ENCODE measurements at regions not wholly inside any gene's neighbourhood (a gene's known extent, or its start where the extent isn't known, plus 50 kb on each side); places are given as distances from the start of the nearest gene placed in this dataset.

DNA sequence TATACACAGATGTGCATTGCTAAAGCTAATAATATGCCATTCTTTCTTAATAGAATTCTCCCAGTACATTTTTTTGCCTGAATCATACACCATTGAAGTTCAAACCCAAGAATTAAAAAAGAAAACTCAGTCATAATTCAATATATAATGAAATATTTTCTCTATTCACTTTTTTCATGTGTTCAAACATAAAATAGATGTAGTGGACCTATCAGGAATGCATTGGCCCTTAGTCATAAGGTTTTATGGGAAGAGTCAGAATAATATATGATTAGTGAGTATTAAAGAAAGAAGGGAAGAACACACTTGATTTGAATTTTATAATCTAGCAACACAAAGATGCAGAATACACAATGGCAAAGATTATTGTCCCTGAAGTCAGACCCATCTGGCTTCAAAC lies 297.0 kb upstream of the COL3A1 start:
- Mint-ChIP-seq H3K9me3 (no peaks in the 10 kb centered on the region), H3K36me3 (ENCODE audit: low read depth) (no peaks in the 10 kb centered on the region), H3K27me3 (ENCODE audit: insufficient read depth, low read depth, poor library complexity) (no peaks in the 10 kb centered on the region), H3K4me3 (no peak overlapping the region), H3K4me1 (peaks cover 19% of the 10 kb centered on the region), H3K27ac (no peak overlapping the region)
- no peak overlapping the region for H3K4me3 ChIP-seq
- no peak overlapping the region for H2AFZ ChIP-seq
- no peak for ATAC-seq
- no peak overlapping the region for H3K4me2 ChIP-seq
- H3K79me2 ChIP-seq (replicated peaks; ENCODE audit: insufficient read depth): no peaks in the 10 kb centered on the region
- no peaks in the 10 kb centered on the region for H3F3A ChIP-seq (replicated peaks; ENCODE audit: low read depth)
- H3K27me3 ChIP-seq (ENCODE audit: insufficient read depth): no peaks in the 10 kb centered on the region
- no peaks in the 10 kb centered on the region for H4K20me1 ChIP-seq (replicated peaks; ENCODE audit: insufficient read depth)
- DNase-seq (ENCODE audit: low spot score): no peak
- no peak overlapping the region for H3K27ac ChIP-seq (ENCODE audit: low read depth)
- no peaks in the 10 kb centered on the region for H3K9me2 ChIP-seq (ENCODE audit: insufficient read depth)
- H3K36me3 ChIP-seq (ENCODE audit: insufficient read depth): no peaks in the 10 kb centered on the region
- peaks cover 13% of the 10 kb centered on the region; the same call in 1 of the 2 replicates for H3K4me1 ChIP-seq (ENCODE audit: insufficient read depth)
- TF ChIP-seq STAT1 (IDR thresholded peaks at IDR 0.05; ENCODE audit: unreplicated experiment) (no peak), EZH2phosphoT487 (IDR thresholded peaks at IDR 0.05; ENCODE audit: unreplicated experiment) (no peak), NANOG (IDR thresholded peaks at IDR 0.05; ENCODE audit: borderline replicate concordance) (no peak), POLR2AphosphoS5 (IDR thresholded peaks at IDR 0.05; ENCODE audit: low read depth) (no peak), ZNF114 (CRISPR knock-in tag; IDR thresholded peaks at IDR 0.05) (no peak), EZH2 (IDR thresholded peaks at IDR 0.05; ENCODE audit: low read depth, unreplicated experiment) (no peak), JUNB (IDR thresholded peaks at IDR 0.05; ENCODE audit: unreplicated experiment) (no peak), ZNF331 (CRISPR knock-in tag; IDR thresholded peaks at IDR 0.05; ENCODE audit: low read depth) (no peak), CREB1 (CRISPR knock-in tag; IDR thresholded peaks at IDR 0.05; ENCODE audit: low read depth) (no peak)
- TF ChIP-seq, protein P1, sequence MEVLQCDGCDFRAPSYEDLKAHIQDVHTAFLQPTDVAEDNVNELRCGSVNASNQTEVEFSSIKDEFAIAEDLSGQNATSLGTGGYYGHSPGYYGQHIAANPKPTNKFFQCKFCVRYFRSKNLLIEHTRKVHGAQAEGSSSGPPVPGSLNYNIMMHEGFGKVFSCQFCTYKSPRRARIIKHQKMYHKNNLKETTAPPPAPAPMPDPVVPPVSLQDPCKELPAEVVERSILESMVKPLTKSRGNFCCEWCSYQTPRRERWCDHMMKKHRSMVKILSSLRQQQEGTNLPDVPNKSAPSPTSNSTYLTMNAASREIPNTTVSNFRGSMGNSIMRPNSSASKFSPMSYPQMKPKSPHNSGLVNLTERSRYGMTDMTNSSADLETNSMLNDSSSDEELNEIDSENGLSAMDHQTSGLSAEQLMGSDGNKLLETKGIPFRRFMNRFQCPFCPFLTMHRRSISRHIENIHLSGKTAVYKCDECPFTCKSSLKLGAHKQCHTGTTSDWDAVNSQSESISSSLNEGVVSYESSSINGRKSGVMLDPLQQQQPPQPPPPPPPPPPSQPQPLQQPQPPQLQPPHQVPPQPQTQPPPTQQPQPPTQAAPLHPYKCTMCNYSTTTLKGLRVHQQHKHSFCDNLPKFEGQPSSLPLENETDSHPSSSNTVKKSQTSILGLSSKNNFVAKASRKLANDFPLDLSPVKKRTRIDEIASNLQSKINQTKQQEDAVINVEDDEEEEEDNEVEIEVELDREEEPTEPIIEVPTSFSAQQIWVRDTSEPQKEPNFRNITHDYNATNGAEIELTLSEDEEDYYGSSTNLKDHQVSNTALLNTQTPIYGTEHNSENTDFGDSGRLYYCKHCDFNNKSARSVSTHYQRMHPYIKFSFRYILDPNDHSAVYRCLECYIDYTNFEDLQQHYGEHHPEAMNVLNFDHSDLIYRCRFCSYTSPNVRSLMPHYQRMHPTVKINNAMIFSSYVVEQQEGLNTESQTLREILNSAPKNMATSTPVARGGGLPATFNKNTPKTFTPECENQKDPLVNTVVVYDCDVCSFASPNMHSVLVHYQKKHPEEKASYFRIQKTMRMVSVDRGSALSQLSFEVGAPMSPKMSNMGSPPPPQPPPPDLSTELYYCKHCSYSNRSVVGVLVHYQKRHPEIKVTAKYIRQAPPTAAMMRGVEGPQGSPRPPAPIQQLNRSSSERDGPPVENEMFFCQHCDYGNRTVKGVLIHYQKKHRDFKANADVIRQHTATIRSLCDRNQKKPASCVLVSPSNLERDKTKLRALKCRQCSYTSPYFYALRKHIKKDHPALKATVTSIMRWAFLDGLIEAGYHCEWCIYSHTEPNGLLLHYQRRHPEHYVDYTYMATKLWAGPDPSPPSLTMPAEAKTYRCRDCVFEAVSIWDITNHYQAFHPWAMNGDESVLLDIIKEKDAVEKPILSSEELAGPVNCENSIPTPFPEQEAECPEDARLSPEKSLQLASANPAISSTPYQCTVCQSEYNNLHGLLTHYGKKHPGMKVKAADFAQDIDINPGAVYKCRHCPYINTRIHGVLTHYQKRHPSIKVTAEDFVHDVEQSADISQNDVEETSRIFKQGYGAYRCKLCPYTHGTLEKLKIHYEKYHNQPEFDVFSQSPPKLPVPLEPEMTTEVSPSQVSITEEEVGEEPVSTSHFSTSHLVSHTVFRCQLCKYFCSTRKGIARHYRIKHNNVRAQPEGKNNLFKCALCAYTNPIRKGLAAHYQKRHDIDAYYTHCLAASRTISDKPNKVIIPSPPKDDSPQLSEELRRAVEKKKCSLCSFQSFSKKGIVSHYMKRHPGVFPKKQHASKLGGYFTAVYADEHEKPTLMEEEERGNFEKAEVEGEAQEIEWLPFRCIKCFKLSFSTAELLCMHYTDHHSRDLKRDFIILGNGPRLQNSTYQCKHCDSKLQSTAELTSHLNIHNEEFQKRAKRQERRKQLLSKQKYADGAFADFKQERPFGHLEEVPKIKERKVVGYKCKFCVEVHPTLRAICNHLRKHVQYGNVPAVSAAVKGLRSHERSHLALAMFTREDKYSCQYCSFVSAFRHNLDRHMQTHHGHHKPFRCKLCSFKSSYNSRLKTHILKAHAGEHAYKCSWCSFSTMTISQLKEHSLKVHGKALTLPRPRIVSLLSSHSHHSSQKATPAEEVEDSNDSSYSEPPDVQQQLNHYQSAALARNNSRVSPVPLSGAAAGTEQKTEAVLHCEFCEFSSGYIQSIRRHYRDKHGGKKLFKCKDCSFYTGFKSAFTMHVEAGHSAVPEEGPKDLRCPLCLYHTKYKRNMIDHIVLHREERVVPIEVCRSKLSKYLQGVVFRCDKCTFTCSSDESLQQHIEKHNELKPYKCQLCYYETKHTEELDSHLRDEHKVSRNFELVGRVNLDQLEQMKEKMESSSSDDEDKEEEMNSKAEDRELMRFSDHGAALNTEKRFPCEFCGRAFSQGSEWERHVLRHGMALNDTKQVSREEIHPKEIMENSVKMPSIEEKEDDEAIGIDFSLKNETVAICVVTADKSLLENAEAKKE (CRISPR knock-in tag; IDR thresholded peaks at IDR 0.05): no peak
- TF ChIP-seq, protein P2, sequence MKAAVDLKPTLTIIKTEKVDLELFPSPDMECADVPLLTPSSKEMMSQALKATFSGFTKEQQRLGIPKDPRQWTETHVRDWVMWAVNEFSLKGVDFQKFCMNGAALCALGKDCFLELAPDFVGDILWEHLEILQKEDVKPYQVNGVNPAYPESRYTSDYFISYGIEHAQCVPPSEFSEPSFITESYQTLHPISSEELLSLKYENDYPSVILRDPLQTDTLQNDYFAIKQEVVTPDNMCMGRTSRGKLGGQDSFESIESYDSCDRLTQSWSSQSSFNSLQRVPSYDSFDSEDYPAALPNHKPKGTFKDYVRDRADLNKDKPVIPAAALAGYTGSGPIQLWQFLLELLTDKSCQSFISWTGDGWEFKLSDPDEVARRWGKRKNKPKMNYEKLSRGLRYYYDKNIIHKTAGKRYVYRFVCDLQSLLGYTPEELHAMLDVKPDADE (IDR thresholded peaks at IDR 0.05): no peak
- TF ChIP-seq, protein P3, sequence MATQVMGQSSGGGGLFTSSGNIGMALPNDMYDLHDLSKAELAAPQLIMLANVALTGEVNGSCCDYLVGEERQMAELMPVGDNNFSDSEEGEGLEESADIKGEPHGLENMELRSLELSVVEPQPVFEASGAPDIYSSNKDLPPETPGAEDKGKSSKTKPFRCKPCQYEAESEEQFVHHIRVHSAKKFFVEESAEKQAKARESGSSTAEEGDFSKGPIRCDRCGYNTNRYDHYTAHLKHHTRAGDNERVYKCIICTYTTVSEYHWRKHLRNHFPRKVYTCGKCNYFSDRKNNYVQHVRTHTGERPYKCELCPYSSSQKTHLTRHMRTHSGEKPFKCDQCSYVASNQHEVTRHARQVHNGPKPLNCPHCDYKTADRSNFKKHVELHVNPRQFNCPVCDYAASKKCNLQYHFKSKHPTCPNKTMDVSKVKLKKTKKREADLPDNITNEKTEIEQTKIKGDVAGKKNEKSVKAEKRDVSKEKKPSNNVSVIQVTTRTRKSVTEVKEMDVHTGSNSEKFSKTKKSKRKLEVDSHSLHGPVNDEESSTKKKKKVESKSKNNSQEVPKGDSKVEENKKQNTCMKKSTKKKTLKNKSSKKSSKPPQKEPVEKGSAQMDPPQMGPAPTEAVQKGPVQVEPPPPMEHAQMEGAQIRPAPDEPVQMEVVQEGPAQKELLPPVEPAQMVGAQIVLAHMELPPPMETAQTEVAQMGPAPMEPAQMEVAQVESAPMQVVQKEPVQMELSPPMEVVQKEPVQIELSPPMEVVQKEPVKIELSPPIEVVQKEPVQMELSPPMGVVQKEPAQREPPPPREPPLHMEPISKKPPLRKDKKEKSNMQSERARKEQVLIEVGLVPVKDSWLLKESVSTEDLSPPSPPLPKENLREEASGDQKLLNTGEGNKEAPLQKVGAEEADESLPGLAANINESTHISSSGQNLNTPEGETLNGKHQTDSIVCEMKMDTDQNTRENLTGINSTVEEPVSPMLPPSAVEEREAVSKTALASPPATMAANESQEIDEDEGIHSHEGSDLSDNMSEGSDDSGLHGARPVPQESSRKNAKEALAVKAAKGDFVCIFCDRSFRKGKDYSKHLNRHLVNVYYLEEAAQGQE (IDR thresholded peaks at IDR 0.05; ENCODE audit: unreplicated experiment): no peak
- TF ChIP-seq, protein P4, sequence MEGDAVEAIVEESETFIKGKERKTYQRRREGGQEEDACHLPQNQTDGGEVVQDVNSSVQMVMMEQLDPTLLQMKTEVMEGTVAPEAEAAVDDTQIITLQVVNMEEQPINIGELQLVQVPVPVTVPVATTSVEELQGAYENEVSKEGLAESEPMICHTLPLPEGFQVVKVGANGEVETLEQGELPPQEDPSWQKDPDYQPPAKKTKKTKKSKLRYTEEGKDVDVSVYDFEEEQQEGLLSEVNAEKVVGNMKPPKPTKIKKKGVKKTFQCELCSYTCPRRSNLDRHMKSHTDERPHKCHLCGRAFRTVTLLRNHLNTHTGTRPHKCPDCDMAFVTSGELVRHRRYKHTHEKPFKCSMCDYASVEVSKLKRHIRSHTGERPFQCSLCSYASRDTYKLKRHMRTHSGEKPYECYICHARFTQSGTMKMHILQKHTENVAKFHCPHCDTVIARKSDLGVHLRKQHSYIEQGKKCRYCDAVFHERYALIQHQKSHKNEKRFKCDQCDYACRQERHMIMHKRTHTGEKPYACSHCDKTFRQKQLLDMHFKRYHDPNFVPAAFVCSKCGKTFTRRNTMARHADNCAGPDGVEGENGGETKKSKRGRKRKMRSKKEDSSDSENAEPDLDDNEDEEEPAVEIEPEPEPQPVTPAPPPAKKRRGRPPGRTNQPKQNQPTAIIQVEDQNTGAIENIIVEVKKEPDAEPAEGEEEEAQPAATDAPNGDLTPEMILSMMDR (conservative IDR thresholded peaks at IDR 0.05; ENCODE audit: low read depth in 2 of 2): no peak
